Right atrium auricular region (tissue), 2 donors: ENCODE measurements at regions not wholly inside any gene's neighbourhood (a gene's known extent, or its start where the extent isn't known, plus 50 kb on each side); places are given as distances from the start of the nearest gene placed in this dataset.

Experiments
- DNase-seq: peaks from one replicate; pipeline ENCODE4 v3.0.0-alpha.2; 2019; ENCODE audit warnings: low spot score
- H3K27ac ChIP-seq, 2 donors: fragments of 200-600 bp; sonication (generic); 1 replicate in 1 of 2; 2 replicates in 1 of 2; pipeline ENCODE4 v1.5.1; 2016 to 2019
- H3K27me3 ChIP-seq, 2 donors: fragments of 200-600 bp; sonication (generic); one replicate each; pipeline versions ENCODE4 v1.5.1 to v1.6.0; 2017 to 2019
- H3K36me3 ChIP-seq: fragments of 200-600 bp; sonication (generic); one replicate; pipeline ENCODE4 v1.5.1; 2016
- H3K4me1 ChIP-seq, 2 donors: fragments of 200-600 bp; sonication (generic); one replicate each; pipeline versions ENCODE4 v1.5.1 to v1.6.0; 2017 to 2019
- H3K4me3 ChIP-seq, 2 donors: fragments of 200-600 bp; sonication (generic); 1 replicate in 1 of 2; 2 replicates in 1 of 2; pipeline ENCODE4 v1.5.1; 2017 to 2019; ENCODE audit warnings: mild to moderate bottlenecking in 1 of 2, moderate library complexity in 1 of 2
- H3K9me3 ChIP-seq, 2 donors: fragments of 200-600 bp; sonication (generic); one replicate each; pipeline ENCODE4 v1.5.1; 2019
- CTCF ChIP-seq, 2 donors: fragments of 200-600 bp; sonication (generic); IDR thresholded peaks; one replicate each; pipeline ENCODE4 v1.5.1; 2019; ENCODE audit warnings: antibody characterized with exemption in 2 of 2

- Histone ChIP-seq H3K27me3 (no peaks in the 10 kb centered on the region), H3K4me3 (peak overlapping the region; percentile 47 to 60), H3K27ac (no peak overlapping the region), H3K4me1 (peaks cover 0 to 8% of the 10 kb centered on the region in 2 donors), H3K36me3 (no peaks in the 10 kb centered on the region), H3K9me3 (no peaks in the 10 kb centered on the region)
- no peak for DNase-seq
- peak in 1 of 2 donors; percentile 53 for TF ChIP-seq CTCF (IDR thresholded peaks at IDR 0.05)
Observed at GRCh38 chr3:182682263-182683241, 110.8 kb upstream of the ATP11B start.

DNA sequence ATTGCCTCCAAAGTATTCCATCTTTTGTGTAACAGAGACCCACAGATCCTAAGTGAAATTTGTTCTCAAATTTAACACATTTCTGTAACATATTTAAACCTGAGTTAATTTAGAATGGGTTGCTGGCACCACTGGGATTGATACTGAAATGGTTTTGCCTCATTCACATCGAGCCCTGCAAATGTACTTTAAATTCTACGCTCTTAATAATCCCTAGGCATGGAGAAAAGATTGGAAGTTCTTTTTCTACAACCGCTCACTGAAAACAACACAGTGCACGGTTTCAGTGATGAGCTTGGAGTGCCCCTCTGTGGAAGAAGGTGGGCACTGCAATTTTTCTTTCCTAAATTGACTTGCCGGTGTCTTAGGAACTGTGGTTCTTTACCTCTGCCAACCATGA lies 109.9 kb upstream of the ATP11B start:
- H3K27ac ChIP-seq: no peak overlapping the region
- peaks cover 0 to 8% of the 10 kb centered on the region in 2 donors for H3K4me1 ChIP-seq
- H3K36me3 ChIP-seq: no peaks in the 10 kb centered on the region
- DNase-seq: peak; percentile 72
- H3K9me3 ChIP-seq: no peaks in the 10 kb centered on the region
- H3K4me3 ChIP-seq: peak overlapping the region in 1 of 2 donors; percentile 60
- H3K27me3 ChIP-seq: no peaks in the 10 kb centered on the region
- TF ChIP-seq CTCF (IDR thresholded peaks at IDR 0.05): peak; percentile 79 to 92

DNA sequence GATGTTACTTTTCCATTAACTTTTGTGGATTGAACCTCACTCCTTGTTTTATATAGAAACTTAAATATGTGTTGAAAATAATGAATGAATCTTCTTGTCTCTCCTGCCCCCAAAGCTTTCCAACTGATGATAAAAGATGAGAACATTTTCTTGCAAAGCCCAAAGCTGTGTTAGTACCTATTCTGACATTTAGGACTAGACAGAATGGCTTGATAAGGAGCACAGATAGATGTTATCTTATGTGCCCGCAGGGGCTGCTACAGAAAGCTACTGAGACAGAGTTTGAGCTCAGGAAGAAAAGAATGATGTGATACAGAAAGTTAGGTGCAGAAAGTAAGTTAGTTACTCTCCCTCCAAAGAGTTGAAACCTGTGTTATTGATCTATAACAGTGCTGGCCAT lies 109.4 kb upstream of the ATP11B start:
- H3K4me1 ChIP-seq: peaks cover 0 to 8% of the 10 kb centered on the region in 2 donors
- no peaks in the 10 kb centered on the region for H3K27me3 ChIP-seq
- DNase-seq: no peak
- no peaks in the 10 kb centered on the region for H3K36me3 ChIP-seq
- no peaks in the 10 kb centered on the region for H3K9me3 ChIP-seq
- peak in 1 of 2 donors; percentile 1 for TF ChIP-seq CTCF (IDR thresholded peaks at IDR 0.05)
- no peak overlapping the region for H3K4me3 ChIP-seq
- no peak overlapping the region for H3K27ac ChIP-seq

DNA sequence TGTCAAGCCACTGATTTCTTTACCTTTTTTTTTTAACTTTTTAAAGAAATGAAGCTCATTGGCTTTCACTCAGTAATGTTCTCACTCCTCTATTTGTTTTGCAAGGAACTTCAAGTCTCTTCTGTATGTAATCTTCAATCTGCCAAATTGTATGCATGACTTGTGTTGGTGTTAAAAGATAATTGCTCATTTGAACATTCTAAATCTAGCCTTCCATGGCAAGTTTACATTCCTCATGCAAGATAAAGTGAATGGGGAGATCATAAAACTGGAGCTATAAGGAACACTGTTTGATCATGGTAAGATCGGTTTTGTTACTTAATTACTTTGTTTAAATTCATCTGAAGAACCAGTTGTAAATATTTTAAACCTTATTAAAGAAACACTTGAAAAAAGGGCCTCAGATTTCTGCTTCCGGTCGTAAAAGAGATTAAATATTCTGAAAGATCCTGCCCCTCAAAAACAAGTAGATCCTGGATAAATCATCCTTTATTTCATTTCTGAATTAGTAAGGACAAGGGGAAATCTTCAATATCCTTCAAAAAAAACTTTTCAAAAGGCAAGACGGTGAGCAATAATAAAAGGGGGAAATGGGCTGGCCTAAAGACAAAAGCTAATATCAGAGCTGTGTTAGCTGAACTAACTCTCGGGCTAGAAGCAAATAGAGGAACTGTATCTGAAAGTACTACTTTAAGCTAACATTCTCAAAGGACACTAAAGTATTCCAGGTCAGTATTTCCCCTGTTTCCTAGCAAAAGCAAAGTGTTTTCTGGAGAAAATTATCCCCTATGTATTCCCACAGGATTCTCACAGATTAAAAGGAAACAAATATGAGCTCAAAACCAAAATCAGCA lies 107.0 kb upstream of the ATP11B start:
- H3K36me3 ChIP-seq: no peaks in the 10 kb centered on the region
- no peak for TF ChIP-seq CTCF (IDR thresholded peaks at IDR 0.05)
- no peak for DNase-seq
- H3K4me3 ChIP-seq: no peak overlapping the region
- H3K27ac ChIP-seq: no peak overlapping the region
- H3K27me3 ChIP-seq: no peaks in the 10 kb centered on the region
- H3K9me3 ChIP-seq: no peaks in the 10 kb centered on the region
- H3K4me1 ChIP-seq: peaks cover 0 to 8% of the 10 kb centered on the region in 2 donors

DNA sequence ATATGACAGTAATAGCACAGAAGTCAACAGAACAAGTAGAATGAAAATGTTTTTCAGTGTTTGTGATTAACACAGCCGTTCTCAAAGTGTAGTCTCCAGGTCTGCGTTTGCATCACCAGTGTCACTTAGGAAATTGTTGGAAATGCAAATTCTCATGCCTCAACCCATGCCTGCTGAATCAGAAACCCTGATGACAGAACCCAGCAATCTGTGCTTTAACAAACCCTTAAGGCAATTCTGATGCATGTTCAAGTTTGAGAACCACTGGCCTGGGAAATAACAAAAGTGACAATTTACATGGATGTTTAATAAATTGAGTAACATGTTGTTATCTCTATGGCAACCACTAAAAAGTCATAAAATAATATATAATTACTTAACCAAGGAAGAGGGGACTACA lies 103.1 kb upstream of the ATP11B start:
- no peak for DNase-seq
- no peaks in the 10 kb centered on the region for H3K4me1 ChIP-seq
- H3K9me3 ChIP-seq: no peaks in the 10 kb centered on the region
- H3K27ac ChIP-seq: no peak overlapping the region
- H3K36me3 ChIP-seq: no peaks in the 10 kb centered on the region
- no peaks in the 10 kb centered on the region for H3K27me3 ChIP-seq
- TF ChIP-seq CTCF (IDR thresholded peaks at IDR 0.05): no peak
- no peak overlapping the region for H3K4me3 ChIP-seq
